ENCODE measurements at regions not wholly inside any gene's neighbourhood (a gene's known extent, or its start where the extent isn't known, plus 50 kb on each side); places are given as distances from the start of the nearest gene placed in this dataset.

DNA sequence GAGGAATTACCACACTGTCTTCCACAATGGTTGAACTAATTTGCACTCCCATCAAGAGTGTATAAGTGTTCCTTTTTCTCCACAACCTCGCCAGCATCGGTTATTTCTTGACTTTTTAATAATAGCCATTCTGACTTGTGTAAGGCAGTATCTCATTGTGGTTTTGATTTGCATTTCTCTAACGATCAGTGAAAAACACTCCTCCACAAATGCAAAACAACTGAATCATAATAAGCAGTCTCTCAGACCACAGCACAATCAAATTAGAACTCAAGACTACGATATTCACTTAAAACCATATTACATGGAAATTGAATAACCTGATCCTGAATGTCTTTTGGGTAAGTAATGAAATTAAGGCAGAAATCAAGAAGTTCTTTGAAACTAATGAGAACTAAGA is 371.7 kb downstream of the CXXC4 start:
- Histone ChIP-seq H3K36me3 (ENCODE audit: control insufficient read depth, insufficient read depth, low read length) (no peaks in the 10 kb centered on the region), H3K79me2 (ENCODE audit: control insufficient read depth, insufficient read depth, low read length) (no peaks in the 10 kb centered on the region), H3K9me3 (ENCODE audit: control insufficient read depth, insufficient read depth, low read depth, low read length) (no peaks in the 10 kb centered on the region), H2AFZ (ENCODE audit: low read length) (no peak overlapping the region), H3K27me3 (ENCODE audit: control insufficient read depth, insufficient read depth, low read length) (no peaks in the 10 kb centered on the region), H3K9ac (ENCODE audit: insufficient read depth, low read length) (no peak overlapping the region), H3K4me2 (ENCODE audit: extremely low read depth, insufficient read depth, low read length) (no peak overlapping the region), H3K4me1 (ENCODE audit: control insufficient read depth, extremely low read depth, insufficient read depth, low read length) (no peaks in the 10 kb centered on the region), H4K20me1 (ENCODE audit: control insufficient read depth, extremely low read depth, insufficient read depth, low read length) (no peaks in the 10 kb centered on the region), H3K27ac (ENCODE audit: insufficient read depth, low read length) (no peak overlapping the region), H3K4me3 (replicated peaks in 1 of 4; ENCODE audit: control extremely low read depth in 1 of 4, insufficient read depth in 1 of 4, low read depth in 3 of 4, low read length in 4 of 4) (no peak overlapping the region)
- TF ChIP-seq, protein P1, sequence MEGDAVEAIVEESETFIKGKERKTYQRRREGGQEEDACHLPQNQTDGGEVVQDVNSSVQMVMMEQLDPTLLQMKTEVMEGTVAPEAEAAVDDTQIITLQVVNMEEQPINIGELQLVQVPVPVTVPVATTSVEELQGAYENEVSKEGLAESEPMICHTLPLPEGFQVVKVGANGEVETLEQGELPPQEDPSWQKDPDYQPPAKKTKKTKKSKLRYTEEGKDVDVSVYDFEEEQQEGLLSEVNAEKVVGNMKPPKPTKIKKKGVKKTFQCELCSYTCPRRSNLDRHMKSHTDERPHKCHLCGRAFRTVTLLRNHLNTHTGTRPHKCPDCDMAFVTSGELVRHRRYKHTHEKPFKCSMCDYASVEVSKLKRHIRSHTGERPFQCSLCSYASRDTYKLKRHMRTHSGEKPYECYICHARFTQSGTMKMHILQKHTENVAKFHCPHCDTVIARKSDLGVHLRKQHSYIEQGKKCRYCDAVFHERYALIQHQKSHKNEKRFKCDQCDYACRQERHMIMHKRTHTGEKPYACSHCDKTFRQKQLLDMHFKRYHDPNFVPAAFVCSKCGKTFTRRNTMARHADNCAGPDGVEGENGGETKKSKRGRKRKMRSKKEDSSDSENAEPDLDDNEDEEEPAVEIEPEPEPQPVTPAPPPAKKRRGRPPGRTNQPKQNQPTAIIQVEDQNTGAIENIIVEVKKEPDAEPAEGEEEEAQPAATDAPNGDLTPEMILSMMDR (conservative IDR thresholded peaks at IDR 0.05 in 1 of 2, IDR thresholded peaks at IDR 0.05 in 1 of 2; ENCODE audit: low read depth in 1 of 2, low read length in 2 of 2): no peak
- no peak for TF ChIP-seq EZH2 (IDR thresholded peaks at IDR 0.05; ENCODE audit: low read length, missing control alignments)
- DNase-seq (ENCODE audit: low read depth in 2 of 2): no peak

DNA sequence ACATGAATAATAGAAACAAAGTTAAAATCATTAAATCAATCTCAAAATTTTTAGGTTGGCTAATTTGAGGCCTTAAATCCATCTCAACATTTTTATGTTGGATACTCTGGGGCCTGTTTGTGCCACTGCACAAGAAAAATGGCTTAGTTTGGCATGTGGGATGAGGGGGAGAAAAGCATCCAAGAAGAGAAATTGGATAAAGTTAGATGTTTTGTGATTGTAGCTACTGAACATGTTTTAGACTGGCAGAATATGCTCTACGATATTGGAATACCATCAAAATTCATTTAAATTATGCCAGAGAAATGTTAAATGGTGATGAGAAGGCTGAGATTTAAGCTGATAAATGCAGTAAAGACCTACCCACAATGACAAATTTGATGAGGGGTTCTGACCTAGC is 376.9 kb downstream of the CXXC4 start:
- H4K20me1 ChIP-seq (ENCODE audit: control insufficient read depth, extremely low read depth, insufficient read depth, low read length): no peaks in the 10 kb centered on the region
- H2AFZ ChIP-seq (ENCODE audit: low read length): no peak overlapping the region
- H3K36me3 ChIP-seq (ENCODE audit: control insufficient read depth, insufficient read depth, low read length): no peaks in the 10 kb centered on the region
- no peak overlapping the region for H3K4me2 ChIP-seq (ENCODE audit: extremely low read depth, insufficient read depth, low read length)
- no peaks in the 10 kb centered on the region for H3K27me3 ChIP-seq (ENCODE audit: control insufficient read depth, insufficient read depth, low read length)
- DNase-seq (ENCODE audit: low read depth in 2 of 2): no peak
- TF ChIP-seq, protein P1 (conservative IDR thresholded peaks at IDR 0.05 in 1 of 2, IDR thresholded peaks at IDR 0.05 in 1 of 2; ENCODE audit: low read depth in 1 of 2, low read length in 2 of 2): no peak
- no peak for TF ChIP-seq EZH2 (IDR thresholded peaks at IDR 0.05; ENCODE audit: low read length, missing control alignments)
- H3K79me2 ChIP-seq (ENCODE audit: control insufficient read depth, insufficient read depth, low read length): no peaks in the 10 kb centered on the region
- H3K4me1 ChIP-seq (ENCODE audit: control insufficient read depth, extremely low read depth, insufficient read depth, low read length): no peaks in the 10 kb centered on the region
- H3K4me3 ChIP-seq (replicated peaks in 1 of 4; ENCODE audit: control extremely low read depth in 1 of 4, insufficient read depth in 1 of 4, low read depth in 3 of 4, low read length in 4 of 4): no peak overlapping the region
- H3K27ac ChIP-seq (ENCODE audit: insufficient read depth, low read length): no peak overlapping the region
- no peak overlapping the region for H3K9ac ChIP-seq (ENCODE audit: insufficient read depth, low read length)
- no peaks in the 10 kb centered on the region for H3K9me3 ChIP-seq (ENCODE audit: control insufficient read depth, insufficient read depth, low read depth, low read length)

DNA sequence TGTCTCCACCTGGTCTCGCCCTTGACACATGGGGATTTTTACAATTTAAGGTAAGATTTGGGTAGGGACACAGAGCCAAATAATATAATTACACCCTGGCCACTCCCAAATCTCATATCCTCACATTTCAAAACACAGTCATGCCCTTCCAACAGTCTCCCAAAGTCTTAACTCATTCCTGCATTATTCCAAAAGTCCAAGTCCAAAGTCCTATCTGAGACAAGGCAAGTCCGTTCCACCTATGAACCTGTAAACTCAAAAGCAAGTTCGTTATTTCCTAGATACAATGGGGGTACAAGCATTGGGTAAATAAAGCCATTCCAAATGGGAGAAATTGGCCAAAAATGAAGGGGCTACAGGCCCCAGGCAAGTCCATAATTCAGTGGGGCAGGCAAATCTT is 380.8 kb downstream of the CXXC4 start:
- Histone ChIP-seq H3K27me3 (ENCODE audit: control insufficient read depth, insufficient read depth, low read length) (no peaks in the 10 kb centered on the region), H4K20me1 (ENCODE audit: control insufficient read depth, extremely low read depth, insufficient read depth, low read length) (no peaks in the 10 kb centered on the region), H3K27ac (ENCODE audit: insufficient read depth, low read length) (no peak overlapping the region), H3K4me2 (ENCODE audit: extremely low read depth, insufficient read depth, low read length) (no peak overlapping the region), H2AFZ (ENCODE audit: low read length) (no peak overlapping the region), H3K9me3 (ENCODE audit: control insufficient read depth, insufficient read depth, low read depth, low read length) (no peaks in the 10 kb centered on the region), H3K4me1 (ENCODE audit: control insufficient read depth, extremely low read depth, insufficient read depth, low read length) (no peaks in the 10 kb centered on the region), H3K79me2 (ENCODE audit: control insufficient read depth, insufficient read depth, low read length) (no peaks in the 10 kb centered on the region), H3K9ac (ENCODE audit: insufficient read depth, low read length) (no peak overlapping the region), H3K4me3 (replicated peaks in 1 of 4; ENCODE audit: control extremely low read depth in 1 of 4, insufficient read depth in 1 of 4, low read depth in 3 of 4, low read length in 4 of 4) (no peak overlapping the region), H3K36me3 (ENCODE audit: control insufficient read depth, insufficient read depth, low read length) (no peaks in the 10 kb centered on the region)
- no peak for DNase-seq (ENCODE audit: low read depth in 2 of 2)
- no peak for TF ChIP-seq EZH2 (IDR thresholded peaks at IDR 0.05; ENCODE audit: low read length, missing control alignments)
